WTC11 (cell line): ENCODE measurements at regions not wholly inside any gene's neighbourhood (a gene's known extent, or its start where the extent isn't known, plus 50 kb on each side); places are given as distances from the start of the nearest gene placed in this dataset.

Experiments
- ATAC-seq: fragments of 200-7000 bp; cut with Tn5 transposase; 2 replicates; pipeline ENCODE4 v1.10.0; 2021; ENCODE audit warnings: mild to moderate bottlenecking, moderate library complexity
- CTCF ChIA-PET: fragments of 300-600 bp; sonication (Branson Sonifier 250); formaldehyde crosslinking; loops from one replicate; lab custom pipeline; 2021; ENCODE audit warnings: antibody characterized with exemption; lab: Charles Lee
- POLR2A ChIA-PET: fragments of 350-600 bp; sonication (Branson Sonifier 250); formaldehyde crosslinking; loops from one replicate; lab custom pipeline; 2021; ENCODE audit warnings: antibody characterized with exemption; lab: Charles Lee
- DNase-seq: peaks from one replicate; pipeline ENCODE4 v3.0.0; 2021; ENCODE audit warnings: low spot score
- H3K27ac Mint-ChIP-seq: 2 replicates; pipeline ENCODE4 v1.8.0; 2021; ENCODE audit warnings: mixed read lengths
- H3K27me3 Mint-ChIP-seq: 2 replicates; pipeline ENCODE4 v1.8.0; 2021; ENCODE audit warnings: low read depth, mild to moderate bottlenecking, moderate library complexity, mixed read lengths
- H3K36me3 Mint-ChIP-seq: 2 replicates; pipeline ENCODE4 v1.8.0; 2021; ENCODE audit warnings: mixed read lengths
- H3K4me1 Mint-ChIP-seq: 2 replicates; pipeline ENCODE4 v1.8.0; 2022; ENCODE audit warnings: mixed read lengths
- H3K4me3 Mint-ChIP-seq: 2 replicates; pipeline ENCODE4 v1.8.0; 2021; ENCODE audit warnings: mild to moderate bottlenecking, moderate library complexity, mixed read lengths
- H3K9me3 Mint-ChIP-seq: 2 replicates; pipeline ENCODE4 v1.8.0; 2021; ENCODE audit warnings: mixed read lengths
- ATF2 ChIP-seq: sonication (generic); formaldehyde crosslinking; IDR thresholded peaks from 2 replicates; pipeline ENCODE4 v1.8.1; 2022; ENCODE audit warnings: low read depth, missing genetic modification reagents, borderline replicate concordance
- CBFB ChIP-seq: sonication (generic); formaldehyde crosslinking; IDR thresholded peaks from 2 replicates; pipeline ENCODE4 v1.8.1; 2022; ENCODE audit warnings: mild to moderate bottlenecking, low read depth, missing genetic modification reagents
- CREM ChIP-seq: sonication (generic); formaldehyde crosslinking; IDR thresholded peaks from 2 replicates; pipeline ENCODE4 v1.8.1; 2022; ENCODE audit warnings: mild to moderate bottlenecking, missing genetic modification reagents, moderate library complexity
- FOXP4 ChIP-seq: sonication (generic); formaldehyde crosslinking; IDR thresholded peaks from 2 replicates; pipeline ENCODE4 v1.8.0; 2022; ENCODE audit warnings: mild to moderate bottlenecking, missing genetic modification reagents
- GRHL2 ChIP-seq: fragments of 250-450 bp; sonication (Bioruptor Pico); IDR thresholded peaks from 2 replicates; pipeline ENCODE4 v1.8.0; 2022; ENCODE audit warnings: mild to moderate bottlenecking, moderate library complexity; ENCODE audit not compliant: insufficient replicate concordance, severe bottlenecking
- GTF2I ChIP-seq: fragments of 250-450 bp; sonication (Bioruptor Pico); conservative IDR thresholded peaks from 2 replicates; pipeline ENCODE4 v1.4.0; 2021; ENCODE audit warnings: mild to moderate bottlenecking
- HMGA2 ChIP-seq: fragments of 250-450 bp; sonication (Bioruptor Pico); IDR thresholded peaks from 2 replicates; pipeline ENCODE4 v1.4.0; 2021; ENCODE audit warnings: mild to moderate bottlenecking, moderate library complexity
- IRF1 ChIP-seq: sonication (generic); formaldehyde crosslinking; IDR thresholded peaks from 2 replicates; pipeline ENCODE4 v1.8.0; 2023; ENCODE audit warnings: missing genetic modification reagents
- MAX ChIP-seq: sonication (generic); formaldehyde crosslinking; IDR thresholded peaks from 2 replicates; pipeline ENCODE4 v1.8.0; 2022; ENCODE audit warnings: mild to moderate bottlenecking, missing genetic modification reagents
- MXD4 ChIP-seq: fragments of 250-450 bp; sonication (Bioruptor Pico); IDR thresholded peaks from 2 replicates; pipeline ENCODE4 v1.8.0; 2021; ENCODE audit warnings: mild to moderate bottlenecking, moderate library complexity, borderline replicate concordance
- NFATC4 ChIP-seq: fragments of 250-450 bp; sonication (Bioruptor Pico); IDR thresholded peaks from 2 replicates; pipeline ENCODE4 v1.9.0; 2021; ENCODE audit warnings: mild to moderate bottlenecking
- NR2C2 ChIP-seq: sonication (generic); formaldehyde crosslinking; IDR thresholded peaks from 2 replicates; pipeline ENCODE4 v1.8.0; 2022; ENCODE audit warnings: mild to moderate bottlenecking, missing genetic modification reagents
- PRDM15 ChIP-seq: sonication (generic); formaldehyde crosslinking; IDR thresholded peaks from 2 replicates; pipeline ENCODE4 v1.8.0; 2022; ENCODE audit warnings: missing genetic modification reagents
- STAT6 ChIP-seq: sonication (generic); formaldehyde crosslinking; conservative IDR thresholded peaks from 2 replicates; pipeline ENCODE4 v1.8.1; 2023; ENCODE audit warnings: mild to moderate bottlenecking, low read depth, missing genetic modification reagents, moderate library complexity
- TCF7 ChIP-seq: sonication (generic); formaldehyde crosslinking; IDR thresholded peaks from 2 replicates; pipeline ENCODE4 v1.8.0; 2022; ENCODE audit warnings: mild to moderate bottlenecking, low read depth, missing genetic modification reagents, moderate library complexity
- ZNF671 ChIP-seq: fragments of 250-450 bp; sonication (Bioruptor Pico); IDR thresholded peaks from 2 replicates; pipeline ENCODE4 v1.8.0; 2021; ENCODE audit warnings: mild to moderate bottlenecking

- DNase-seq = no peak
- no peaks in the 10 kb centered on the region for H3K36me3 Mint-ChIP-seq
- POLR2A ChIA-PET = no interaction called here
- peaks cover 25% of the 10 kb centered on the region for H3K4me1 Mint-ChIP-seq
- no peaks in the 10 kb centered on the region for H3K27me3 Mint-ChIP-seq
- ATAC-seq = no peak
- no peak for TF ChIP-seq HMGA2 (CRISPR knock-in tag)
- no peak for TF ChIP-seq PRDM15 (CRISPR knock-in tag)
- TF ChIP-seq CREM (CRISPR knock-in tag) = no peak
- TF ChIP-seq NFATC4 (CRISPR knock-in tag) = no peak
- TF ChIP-seq ZNF671 (CRISPR knock-in tag) = no peak
- TF ChIP-seq TCF7 (CRISPR knock-in tag) = no peak
- TF ChIP-seq IRF1 (CRISPR knock-in tag) = no peak
- no peak for TF ChIP-seq ATF2 (CRISPR knock-in tag)
- H3K4me3 Mint-ChIP-seq = no peak overlapping the region
- peaks cover 3% of the 10 kb centered on the region for H3K9me3 Mint-ChIP-seq
- CTCF ChIA-PET = no interaction called here
- H3K27ac Mint-ChIP-seq = no peak overlapping the region
These were observed 361.1 kb upstream of the NUDT12 start for GRCh38 chr5:103923616-103924168.

GRCh38 chr5:103919506-103919905, 356.9 kb upstream of the NUDT12 start:
- TF ChIP-seq NR2C2 (CRISPR knock-in tag) = no peak
- no peak for TF ChIP-seq STAT6 (CRISPR knock-in tag)
- TF ChIP-seq MAX (CRISPR knock-in tag) = no peak
- no peak for TF ChIP-seq CBFB (CRISPR knock-in tag)
- no peak for TF ChIP-seq FOXP4
- TF ChIP-seq GRHL2 = no peak
- no peak for TF ChIP-seq MXD4
- TF ChIP-seq GTF2I (CRISPR knock-in tag) = no peak

More at GRCh38 chr5:103919506-103919905, 356.9 kb upstream of the NUDT12 start:
- H3K27ac Mint-ChIP-seq = no peak overlapping the region
- H3K9me3 Mint-ChIP-seq = no peaks in the 10 kb centered on the region
- DNase-seq = no peak
- ChIA-PET CTCF (no interaction called here), POLR2A (no interaction called here)
- H3K4me1 Mint-ChIP-seq = peaks cover 25% of the 10 kb centered on the region
- ATAC-seq = no peak
- H3K36me3 Mint-ChIP-seq = no peaks in the 10 kb centered on the region
- H3K4me3 Mint-ChIP-seq = no peak overlapping the region
- H3K27me3 Mint-ChIP-seq = no peaks in the 10 kb centered on the region
